ENCODE measurements at regions not wholly inside any gene's neighbourhood (a gene's known extent, or its start where the extent isn't known, plus 50 kb on each side); places are given as distances from the start of the nearest gene placed in this dataset.

DNA sequence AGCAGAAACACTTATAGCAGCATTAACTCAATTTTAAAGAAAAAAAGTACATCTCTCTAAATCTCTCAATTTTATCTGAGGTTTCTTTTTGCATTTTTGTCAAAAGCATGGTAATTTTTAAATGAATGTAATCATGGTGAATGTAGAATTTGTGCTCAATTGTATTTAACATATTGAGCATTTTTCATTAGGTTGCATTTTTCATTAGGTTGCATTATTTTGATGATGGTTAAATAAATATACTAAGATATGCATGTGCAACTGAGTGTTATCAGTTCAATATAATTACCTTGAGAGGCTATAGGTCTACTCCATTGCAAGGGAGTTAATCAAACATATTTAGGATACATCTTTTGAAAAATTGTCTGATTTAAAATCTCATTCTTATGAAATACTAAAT is 355.1 kb upstream of the SPTLC3 start:
- no peak for DNase-seq (ENCODE audit: low read depth in 2 of 2)

DNA sequence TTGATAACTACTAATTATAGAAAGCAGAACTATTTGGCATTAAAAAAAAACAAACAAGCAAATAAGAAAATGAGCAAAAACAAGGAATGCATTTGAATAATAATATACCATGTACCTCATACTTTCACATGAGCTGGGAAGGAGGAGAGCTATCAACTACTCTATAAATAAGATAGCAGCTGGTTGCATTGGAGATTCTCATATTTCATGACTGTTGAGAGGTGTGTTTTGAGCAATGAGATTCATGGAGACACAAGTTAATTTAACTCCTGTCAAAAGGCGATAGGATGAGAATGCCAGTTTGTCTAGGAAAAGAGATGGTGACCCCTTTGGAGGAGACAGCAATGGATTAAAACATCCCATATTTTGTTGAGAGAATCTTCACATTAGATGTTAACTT is 348.8 kb upstream of the SPTLC3 start:
- no peak for DNase-seq (ENCODE audit: low read depth in 2 of 2)

DNA sequence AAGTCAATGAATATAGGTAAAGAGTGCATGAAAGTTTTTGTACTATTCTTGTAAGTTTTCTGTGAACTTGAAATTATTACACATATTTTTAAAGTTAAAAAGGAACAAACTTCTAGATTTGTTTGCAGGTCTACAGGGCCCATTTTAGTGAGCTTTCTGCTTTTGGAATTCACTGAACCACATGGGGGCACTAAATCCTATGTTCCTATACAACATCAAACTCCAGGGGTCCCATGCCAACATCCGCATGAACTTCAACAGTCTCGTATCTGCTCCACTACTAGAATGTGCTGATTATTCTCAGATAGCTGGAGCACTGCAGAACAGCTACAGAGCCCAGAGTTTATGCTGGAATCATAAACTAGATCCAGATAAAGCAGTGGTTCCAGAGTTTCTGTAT is 347.9 kb upstream of the SPTLC3 start:
- no peak for DNase-seq (ENCODE audit: low read depth in 2 of 2)

DNA sequence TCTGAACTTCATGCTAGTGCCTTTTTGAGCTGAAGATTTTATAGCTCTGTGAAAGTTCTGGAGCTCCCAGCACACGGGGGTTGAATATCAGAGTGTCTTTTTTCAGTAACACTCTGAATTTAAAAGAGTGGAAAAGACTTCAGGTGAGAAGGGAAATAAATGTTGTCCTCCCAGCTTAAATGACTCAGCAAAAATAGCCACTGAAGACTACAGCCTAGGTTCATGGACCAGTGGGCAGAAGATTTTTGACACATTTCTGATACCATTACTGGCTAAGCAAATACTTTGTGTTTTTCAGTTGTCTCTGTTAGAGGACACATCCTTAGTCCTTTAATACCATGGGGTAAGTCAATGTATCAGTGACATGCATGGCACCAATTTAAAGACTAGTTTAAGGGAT is 338.5 kb upstream of the SPTLC3 start:
- no peak for DNase-seq (ENCODE audit: low read depth in 2 of 2)

DNA sequence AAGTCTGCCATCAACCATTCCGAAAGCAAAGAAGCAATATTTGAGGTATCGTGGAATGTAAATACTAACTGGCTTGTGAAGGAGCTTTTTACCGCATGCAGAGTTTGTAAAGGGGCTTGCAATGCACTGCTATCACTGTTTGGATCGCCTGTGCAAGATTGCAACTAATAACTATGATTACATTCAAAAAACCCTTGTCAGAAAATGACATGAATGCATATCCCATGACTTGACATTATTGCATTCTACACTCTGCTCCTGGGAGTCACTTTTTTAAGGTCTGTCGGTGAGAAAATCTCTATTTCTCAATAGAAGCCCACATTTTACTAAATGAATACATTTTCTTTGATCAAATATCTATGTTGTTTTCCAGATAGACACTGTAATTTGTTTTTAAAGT is 335.4 kb upstream of the SPTLC3 start:
- no peak for DNase-seq (ENCODE audit: low read depth in 2 of 2)

DNA sequence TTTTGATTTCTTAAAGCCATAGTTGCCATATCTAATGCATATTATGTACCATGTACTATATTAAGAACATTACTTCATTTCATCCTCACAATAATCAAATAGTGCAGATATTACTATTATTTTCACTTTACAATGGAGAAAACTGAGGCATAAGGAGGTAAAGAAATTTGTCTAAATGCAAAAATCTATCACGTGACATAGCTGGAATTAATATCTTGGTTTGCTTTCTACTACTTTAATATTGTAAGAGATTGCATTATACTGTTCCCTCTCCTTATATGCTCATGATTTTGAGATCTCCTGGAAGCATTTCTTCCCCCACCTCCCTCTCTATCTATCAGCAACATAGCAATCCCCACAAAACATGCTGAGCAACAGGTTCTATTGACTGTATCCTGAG is 330.8 kb upstream of the SPTLC3 start:
- no peak for DNase-seq (ENCODE audit: low read depth in 2 of 2)

DNA sequence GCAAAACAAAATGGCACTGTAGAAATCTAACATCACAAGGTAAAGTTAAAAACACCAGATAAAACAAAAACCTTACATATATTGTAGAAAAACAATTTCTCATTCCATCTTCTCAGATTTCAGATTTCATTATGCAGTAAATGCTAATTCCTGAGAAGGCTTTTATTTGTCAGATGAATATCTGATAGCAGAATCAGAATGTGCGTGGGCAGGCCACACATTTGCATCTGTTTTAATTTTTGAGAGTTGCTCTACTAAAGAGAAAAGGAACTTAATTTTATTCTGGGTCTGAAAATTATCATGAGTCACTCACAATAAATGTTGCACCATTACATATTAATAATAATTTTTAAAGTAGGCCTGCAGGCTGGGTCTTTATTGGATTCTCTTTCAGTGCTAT is 329.3 kb upstream of the SPTLC3 start:
- no peak for DNase-seq (ENCODE audit: low read depth in 2 of 2)

DNA sequence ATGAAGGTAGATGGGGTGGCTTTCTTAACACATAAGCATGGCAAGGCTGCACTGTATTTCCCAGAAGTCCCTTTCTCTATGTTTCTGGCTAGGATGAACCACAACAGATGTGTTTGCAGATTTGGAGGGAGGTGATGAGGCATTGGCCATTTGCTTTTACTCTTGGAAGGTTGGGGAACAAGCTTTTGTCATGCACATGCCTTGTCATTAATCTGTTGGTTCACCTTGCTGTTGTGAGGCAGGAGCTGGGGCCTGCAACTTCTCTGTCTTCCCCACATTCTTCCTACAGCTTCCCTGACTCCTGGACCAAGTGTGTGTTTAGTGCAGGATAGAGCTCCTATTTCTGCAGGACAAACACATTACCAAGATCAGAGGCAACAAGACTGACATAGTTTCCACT is 326.2 kb upstream of the SPTLC3 start:
- no peak for DNase-seq (ENCODE audit: low read depth in 2 of 2)

DNA sequence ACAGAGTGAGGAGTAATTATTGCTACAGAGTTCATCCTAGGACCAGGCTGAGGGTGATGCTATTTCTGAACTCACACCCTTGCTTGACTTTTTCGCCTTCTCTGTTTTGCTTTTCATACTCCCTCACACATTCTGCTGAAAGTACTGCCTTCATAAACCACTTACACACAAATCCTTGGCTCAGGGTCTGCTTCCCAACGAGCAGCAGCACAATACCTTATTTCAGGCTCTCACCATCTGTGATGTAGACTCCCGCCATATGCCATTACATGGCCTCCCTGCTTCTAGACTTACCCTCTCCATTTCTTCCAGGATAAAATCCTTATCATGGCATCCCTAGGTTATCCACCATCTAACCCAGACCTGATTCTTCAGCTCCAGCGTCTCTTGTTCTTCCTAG is 321.3 kb upstream of the SPTLC3 start:
- no peak for DNase-seq (ENCODE audit: low read depth in 2 of 2)

DNA sequence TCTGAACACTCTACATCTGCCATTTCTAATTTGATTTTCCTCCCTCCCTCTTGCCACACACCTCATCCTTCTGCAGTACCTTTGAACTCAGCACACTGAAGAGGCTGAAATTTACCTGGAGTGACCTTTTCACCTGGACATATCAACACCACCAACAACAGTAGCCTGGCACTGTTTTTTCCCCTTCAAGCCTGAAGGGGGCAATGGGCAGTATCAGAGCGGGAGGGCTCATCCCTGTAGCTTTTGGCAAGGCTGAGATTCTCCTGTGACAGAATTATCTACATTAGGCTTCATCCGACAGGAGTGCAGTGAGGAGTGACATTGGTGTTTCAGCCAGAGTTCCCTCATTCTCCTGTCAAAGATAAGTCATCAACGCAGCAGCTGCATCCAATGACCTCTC is 312.8 kb upstream of the SPTLC3 start:
- DNase-seq (ENCODE audit: low read depth in 2 of 2): no peak

DNA sequence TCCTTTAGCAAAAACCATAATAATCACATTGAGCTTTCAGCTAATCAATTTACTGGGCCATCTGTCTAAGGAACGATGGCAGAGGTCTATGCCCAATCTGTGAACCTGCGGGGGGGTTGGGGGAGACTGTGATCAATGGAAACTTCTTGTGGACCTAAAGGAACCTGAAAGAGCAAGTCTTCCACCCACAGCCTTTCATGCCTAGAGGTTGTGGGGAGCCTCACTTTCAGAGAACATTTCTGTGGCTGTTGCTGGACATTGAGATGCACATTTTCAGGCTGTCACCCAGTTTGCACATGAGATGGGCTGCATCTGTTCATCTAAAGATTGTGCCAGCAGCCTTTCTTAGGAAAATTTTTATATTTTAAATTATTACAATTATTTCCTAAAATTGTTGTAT is 310.0 kb upstream of the SPTLC3 start:
- no peak for DNase-seq (ENCODE audit: low read depth in 2 of 2)

DNA sequence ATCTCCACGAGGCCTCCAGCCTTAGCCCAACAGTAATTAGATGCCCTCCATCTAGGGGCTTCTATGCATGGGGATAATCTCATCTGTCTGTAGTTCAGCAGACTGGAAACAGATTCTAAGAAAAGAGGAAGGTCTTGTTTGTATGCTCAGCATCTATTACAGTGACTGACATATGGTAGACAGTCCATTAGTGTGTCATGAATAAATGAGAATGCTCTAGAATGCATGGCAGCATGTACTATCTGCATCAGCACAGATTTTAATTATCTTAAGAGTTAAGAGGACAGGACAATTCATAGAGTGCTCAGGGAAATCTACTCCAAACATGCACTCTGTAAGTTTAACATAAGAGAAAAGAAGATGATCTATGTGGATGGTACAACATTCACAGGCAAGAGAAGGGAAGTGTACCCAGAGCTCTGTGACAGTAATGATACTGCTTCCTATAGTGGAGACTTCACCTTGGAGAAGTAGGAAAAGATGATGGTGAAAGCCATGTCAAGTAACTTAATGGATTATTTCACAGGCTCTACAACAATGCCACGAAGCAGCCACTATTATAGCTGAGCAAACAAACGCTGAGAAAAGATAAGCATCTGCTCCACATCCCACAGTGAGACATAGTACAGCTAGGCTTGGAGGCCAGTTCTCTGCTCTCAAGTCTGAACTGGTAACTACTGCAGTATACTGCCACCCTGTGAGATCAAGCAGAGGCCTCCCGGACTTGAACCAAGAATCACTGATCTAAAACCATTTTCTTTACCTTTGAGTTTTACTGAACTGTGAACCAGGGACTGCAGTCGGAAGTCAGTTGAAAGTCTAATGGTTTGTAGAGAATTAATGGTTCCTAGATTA is 309.2 kb upstream of the SPTLC3 start:
- no peak for DNase-seq (ENCODE audit: low read depth in 2 of 2)

DNA sequence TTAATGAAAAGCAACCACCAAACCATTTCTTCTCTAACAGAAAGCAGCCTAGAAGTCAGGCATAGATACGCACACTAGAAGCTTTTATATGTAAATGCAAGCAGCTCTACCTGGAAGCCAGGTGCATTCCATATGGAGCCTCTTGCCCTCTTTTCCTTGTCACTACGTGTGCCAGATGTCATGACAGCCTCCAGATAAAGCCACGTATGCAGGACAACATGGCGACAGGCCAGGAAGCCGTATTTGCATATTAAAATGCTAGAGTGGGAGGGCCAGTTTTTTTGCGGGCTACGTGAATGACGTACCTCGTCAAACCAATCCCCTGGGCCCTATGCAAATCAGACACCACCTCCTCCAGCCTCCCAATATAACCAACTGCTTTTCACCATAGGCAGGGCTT is 308.1 kb upstream of the SPTLC3 start:
- DNase-seq (ENCODE audit: low read depth in 2 of 2): no peak

DNA sequence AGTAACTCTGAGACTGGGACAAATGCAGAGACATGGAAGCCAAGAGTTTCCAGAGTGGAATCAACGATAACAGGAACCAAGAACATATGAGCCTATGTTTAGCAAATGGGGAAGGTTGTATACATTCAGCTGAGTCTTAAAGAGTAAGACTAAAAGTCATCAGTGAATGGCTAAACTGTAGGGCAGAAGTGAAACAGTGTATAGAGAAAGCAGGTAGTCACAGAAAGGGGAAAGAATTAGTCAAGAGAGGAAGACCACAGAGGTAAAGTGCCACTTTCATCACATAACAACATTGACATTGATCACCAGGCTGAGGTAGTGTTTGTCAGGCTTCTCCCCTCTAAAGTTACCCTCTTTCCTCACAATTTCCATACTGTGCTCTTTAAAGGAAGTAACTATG is 306.5 kb upstream of the SPTLC3 start:
- no peak for DNase-seq (ENCODE audit: low read depth in 2 of 2)

DNA sequence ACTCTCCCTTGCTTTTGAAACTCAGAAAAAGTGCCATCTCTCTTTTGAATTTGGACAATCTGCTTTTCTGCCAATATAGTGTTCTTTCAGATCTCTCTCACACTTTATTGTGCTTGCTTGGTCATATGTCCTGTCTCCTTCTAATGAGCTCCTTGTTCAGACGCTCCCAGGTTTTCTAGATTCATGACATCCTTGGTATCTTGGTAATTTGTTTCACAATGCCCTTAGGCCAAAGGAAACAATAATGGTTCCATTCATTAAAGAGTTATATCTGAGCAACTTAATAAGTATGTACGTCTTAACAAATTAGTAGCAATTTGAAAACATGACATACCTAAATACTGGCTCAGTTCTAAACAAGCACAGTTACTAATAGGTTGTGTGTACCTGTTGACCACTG is 293.4 kb upstream of the SPTLC3 start:
- no peak for DNase-seq (ENCODE audit: low read depth in 2 of 2)

DNA sequence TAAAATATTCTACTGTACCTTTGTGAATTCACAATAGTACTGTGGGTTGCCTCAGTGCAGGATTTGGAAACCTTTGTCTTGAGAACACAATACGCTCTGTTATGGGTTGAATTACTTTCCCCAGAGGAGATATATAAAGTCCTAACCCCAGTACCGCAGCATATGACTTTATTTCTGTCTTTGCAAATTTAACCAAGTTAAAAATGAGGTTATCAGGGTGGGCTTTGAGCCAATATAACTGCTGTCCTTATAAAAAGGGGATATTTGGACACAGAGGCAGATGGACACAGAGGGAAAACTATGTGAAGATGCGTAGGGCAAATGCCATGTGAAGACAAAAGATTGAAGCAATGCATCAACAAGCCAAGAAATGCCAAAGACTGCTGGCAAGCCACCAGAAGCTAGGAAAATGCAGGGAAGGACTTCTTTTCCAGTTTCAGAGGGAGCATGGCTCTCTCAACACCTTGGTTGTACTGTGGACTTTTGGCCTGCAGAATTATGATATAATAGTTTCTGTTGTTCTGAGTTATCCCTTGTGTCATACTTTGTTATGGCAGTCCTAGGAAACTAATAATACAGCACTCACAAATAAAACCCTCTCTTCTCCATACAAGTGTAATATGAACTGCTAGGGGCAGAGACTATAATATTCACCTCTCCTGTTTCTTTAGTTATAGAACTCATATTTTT is 292.6 kb upstream of the SPTLC3 start:
- no peak for DNase-seq (ENCODE audit: low read depth in 2 of 2)

DNA sequence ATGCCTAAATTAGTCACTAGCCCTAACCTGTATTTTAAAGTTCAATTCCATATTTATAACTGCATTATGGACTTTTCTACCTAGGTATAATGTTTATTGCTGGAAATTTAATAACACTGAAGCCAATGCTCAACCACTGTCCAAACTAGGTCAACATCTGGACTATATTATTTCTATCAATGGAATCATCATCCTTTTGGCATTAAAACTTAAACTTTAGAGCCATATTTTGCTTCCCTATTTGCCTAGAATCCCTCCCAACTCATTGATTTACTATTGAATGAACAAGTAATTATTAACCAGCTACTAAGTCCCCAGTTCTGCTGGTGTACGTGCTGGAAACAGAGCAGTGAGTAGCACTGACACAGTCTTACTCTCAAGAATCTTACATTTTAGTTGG is 291.7 kb upstream of the SPTLC3 start:
- no peak for DNase-seq (ENCODE audit: low read depth in 2 of 2)

DNA sequence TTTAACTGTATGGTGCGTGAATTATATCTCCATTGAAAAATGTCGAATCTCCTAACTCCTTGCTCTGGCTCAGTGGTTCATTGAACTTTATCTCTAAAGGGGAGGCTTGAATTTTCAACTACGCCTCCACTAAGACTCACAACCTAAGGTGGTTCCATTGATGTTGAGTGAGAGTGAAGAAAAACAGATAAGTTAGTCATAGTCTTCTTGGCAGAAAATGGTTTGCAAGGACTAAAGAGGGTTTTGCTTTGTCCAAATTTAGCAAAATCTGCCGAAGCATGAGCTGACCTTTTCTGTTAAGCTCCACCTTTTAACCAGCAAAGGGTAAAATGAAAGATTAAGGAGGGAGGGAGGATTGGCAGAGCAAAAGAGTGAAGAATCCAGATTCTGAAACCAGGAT is 290.2 kb upstream of the SPTLC3 start:
- DNase-seq (ENCODE audit: low read depth in 2 of 2): no peak

DNA sequence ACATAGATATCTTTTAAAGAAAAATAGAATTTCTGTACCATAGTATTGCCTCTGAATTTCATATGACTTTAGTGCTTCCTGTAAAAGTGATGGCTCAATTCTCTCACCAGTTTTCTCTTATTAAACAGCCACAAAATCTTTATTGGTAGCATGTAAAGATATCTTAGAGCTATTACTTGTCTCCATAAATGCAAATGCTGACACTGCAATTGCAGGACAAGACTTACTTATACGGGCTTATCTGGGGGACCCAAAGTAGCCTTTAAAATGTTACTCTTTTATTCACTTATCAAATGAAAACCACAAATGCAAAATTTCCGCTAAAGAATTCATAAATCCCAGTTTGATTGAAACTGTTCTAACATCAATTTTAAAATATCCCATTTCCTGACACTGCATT is 287.1 kb upstream of the SPTLC3 start:
- DNase-seq (ENCODE audit: low read depth in 2 of 2): no peak

DNA sequence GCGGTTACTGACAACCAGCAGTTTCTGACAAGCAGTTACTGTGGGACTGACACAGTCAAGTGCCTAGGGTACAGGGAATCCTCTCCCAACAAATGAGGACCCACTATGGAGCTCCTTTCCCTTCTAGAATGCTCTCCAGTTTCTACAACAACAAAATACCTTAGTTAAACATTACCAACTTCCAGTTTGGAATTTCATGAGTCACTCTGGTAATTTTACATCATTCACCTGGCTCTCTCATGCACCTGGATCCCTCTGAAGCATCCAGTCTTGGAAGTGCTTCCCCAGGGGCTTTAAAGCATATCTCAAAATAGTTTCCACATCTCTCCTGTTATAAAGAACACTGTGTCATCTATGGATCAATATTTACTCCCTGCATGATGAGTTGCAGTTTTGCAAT is 286.7 kb upstream of the SPTLC3 start:
- no peak for DNase-seq (ENCODE audit: low read depth in 2 of 2)

DNA sequence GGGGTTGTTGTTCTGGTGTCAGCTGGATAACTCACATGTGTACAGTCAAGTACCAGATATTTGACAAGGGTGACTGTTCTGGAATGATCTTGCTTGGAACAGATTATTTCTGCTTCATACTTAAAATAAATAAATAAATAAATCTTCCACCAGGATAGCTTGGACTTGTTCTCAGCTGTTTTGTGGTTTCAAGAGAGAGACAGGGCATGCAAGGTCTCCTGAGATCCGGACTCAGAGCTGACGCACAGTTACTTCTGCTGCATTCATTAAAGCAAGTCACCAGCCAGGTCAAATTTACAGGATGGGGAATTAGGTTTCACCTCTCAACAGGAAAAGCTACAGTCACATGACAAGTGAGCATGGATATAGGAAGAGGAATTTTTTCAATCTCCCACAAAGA is 285.0 kb upstream of the SPTLC3 start:
- DNase-seq (ENCODE audit: low read depth in 2 of 2): no peak

DNA sequence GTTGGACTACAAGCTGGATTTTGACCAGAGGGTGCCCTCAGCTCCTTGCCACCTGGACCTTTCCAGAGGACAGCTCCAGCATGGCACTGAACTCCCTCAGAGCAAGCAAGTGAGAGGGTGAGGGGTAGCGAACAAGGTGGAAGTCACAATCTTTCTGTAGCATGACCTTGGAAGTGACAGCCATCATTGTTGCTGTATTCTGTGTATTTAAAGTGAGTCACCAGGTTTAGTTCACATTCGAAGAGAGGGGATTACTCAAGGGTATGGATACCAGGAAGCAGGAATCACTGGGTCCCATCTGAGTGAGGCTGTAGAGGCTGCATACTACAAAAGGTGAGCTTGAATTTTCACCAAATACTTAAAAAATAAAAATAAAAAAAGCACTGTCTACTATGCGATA is 280.0 kb upstream of the SPTLC3 start:
- no peak for DNase-seq (ENCODE audit: low read depth in 2 of 2)

DNA sequence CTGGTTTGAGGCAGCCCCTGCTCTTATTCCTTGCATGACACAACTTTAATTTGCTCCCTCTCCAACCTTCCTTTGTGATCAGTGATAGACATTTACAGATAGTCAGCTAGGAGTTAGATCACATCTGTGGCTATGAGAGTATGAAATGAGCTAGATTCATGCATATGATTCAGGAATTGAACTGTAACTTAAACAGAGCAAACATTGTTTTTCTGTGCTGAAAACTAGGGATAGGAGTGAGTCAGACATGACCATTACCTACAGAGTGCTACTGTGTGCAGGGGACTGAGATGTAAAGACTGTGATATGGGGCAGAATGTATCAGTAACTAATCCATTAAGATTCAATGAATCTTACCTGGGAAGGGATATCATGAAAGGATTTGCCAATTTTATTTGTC is 279.4 kb upstream of the SPTLC3 start:
- DNase-seq (ENCODE audit: low read depth in 2 of 2): no peak

DNA sequence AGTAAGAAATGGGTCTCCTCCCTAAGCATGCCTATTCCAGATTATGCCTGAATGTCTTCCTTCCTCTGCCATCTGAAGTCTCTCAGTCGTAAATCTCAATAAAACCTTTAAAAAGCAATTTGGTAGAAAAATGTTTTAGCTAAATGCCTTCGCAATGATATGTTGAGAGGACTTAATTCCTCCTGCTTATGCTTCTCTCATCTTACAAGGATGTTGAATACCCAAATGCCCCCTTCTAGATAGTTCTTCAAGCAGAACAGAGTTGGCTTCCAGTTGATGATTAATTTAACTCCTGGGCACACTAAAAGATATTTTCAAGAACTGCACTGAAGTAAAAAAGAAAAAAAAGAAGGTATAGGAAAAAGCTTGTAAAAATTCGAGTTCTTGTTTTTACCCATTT is 275.0 kb upstream of the SPTLC3 start:
- DNase-seq (ENCODE audit: low read depth in 2 of 2): no peak

All from stimulated activated CD4-positive, alpha-beta T cell treated with anti-CD3 and anti-CD28 coated beads, Interleukin-12 subunit alpha, Interleukin-12 subunit beta, amount 100 ng/mL, for 24 hours (primary cell).